MM.1S (cell line): ENCODE measurements at regions not wholly inside any gene's neighbourhood (a gene's known extent, or its start where the extent isn't known, plus 50 kb on each side); places are given as distances from the start of the nearest gene placed in this dataset.
"Not testable (repeated sequence)": the region's sequence is repeated elsewhere in the genome, so short reads cannot be mapped to it uniquely, and the experiment has no call there.

ENCODE experiments used
- DNase-seq: peaks from one replicate; pipeline ENCODE4 v3.0.0-alpha.2; 2015
- H2AFZ ChIP-seq: fragments of 300-600 bp; sonication (generic); 2 replicates; pipeline ENCODE4 v1.6.0; 2016; ENCODE audit warnings: antibody characterized with exemption, low read length
- H3F3A ChIP-seq: fragments of 300-600 bp; sonication (generic); 2 replicates; pipeline ENCODE4 v1.6.1; 2016; ENCODE audit warnings: mild to moderate bottlenecking, antibody characterized with exemption, low read length, moderate library complexity, mixed read lengths; ENCODE audit not compliant: insufficient read depth
- H3K27ac ChIP-seq: fragments of 300-600 bp; sonication (generic); 2 replicates; pipeline ENCODE4 v1.5.1; 2016; ENCODE audit warnings: mild to moderate bottlenecking, low read length
- H3K27me3 ChIP-seq: fragments of 300-600 bp; sonication (generic); replicated peaks from 2 replicates; pipeline ENCODE4 v1.6.0; 2016; ENCODE audit warnings: low read length; ENCODE audit not compliant: insufficient read depth
- H3K36me3 ChIP-seq: fragments of 300-600 bp; sonication (generic); replicated peaks from 2 replicates; pipeline ENCODE4 v1.6.1; 2016; ENCODE audit warnings: mild to moderate bottlenecking, low read length, mixed read lengths; ENCODE audit not compliant: insufficient read depth
- H3K4me1 ChIP-seq: fragments of 300-600 bp; sonication (generic); 2 replicates; pipeline ENCODE4 v1.6.1; 2016; ENCODE audit warnings: low read length, mixed read lengths
- H3K4me2 ChIP-seq: fragments of 300-600 bp; sonication (generic); 2 replicates; pipeline ENCODE4 v1.6.0; 2016; ENCODE audit warnings: low read depth, low read length
- H3K4me3 ChIP-seq: fragments of 300-600 bp; sonication (generic); 2 replicates; pipeline ENCODE4 v1.5.1; 2016; ENCODE audit warnings: low read length, mixed read lengths
- H3K79me2 ChIP-seq: fragments of 300-600 bp; sonication (generic); 2 replicates; pipeline ENCODE4 v1.6.1; 2016; ENCODE audit warnings: mixed run types, low read length, mixed read lengths
- H3K9ac ChIP-seq: fragments of 300-600 bp; sonication (generic); 2 replicates; pipeline ENCODE4 v1.6.1; 2016; ENCODE audit warnings: low read length, mixed read lengths
- H3K9me2 ChIP-seq: fragments of 300-600 bp; sonication (generic); replicated peaks from 2 replicates; pipeline ENCODE4 v1.6.1; 2016; ENCODE audit warnings: mild to moderate bottlenecking, low read length, mixed read lengths; ENCODE audit not compliant: insufficient read depth
- H3K9me3 ChIP-seq: fragments of 300-600 bp; sonication (generic); replicated peaks from 2 replicates; pipeline ENCODE4 v1.6.1; 2016; ENCODE audit warnings: mild to moderate bottlenecking, low read length, mixed read lengths; ENCODE audit not compliant: insufficient read depth
- H4K20me1 ChIP-seq: fragments of 300-600 bp; sonication (generic); 2 replicates; pipeline ENCODE4 v1.6.1; 2016; ENCODE audit warnings: mild to moderate bottlenecking, low read length, moderate library complexity, mixed read lengths; ENCODE audit not compliant: insufficient read depth
- EZH2 ChIP-seq: fragments of 300-600 bp; sonication (generic); optimal IDR thresholded peaks from 2 replicates; pipeline ENCODE3; 2017; ENCODE audit warnings: low read depth, mild to moderate bottlenecking, antibody characterized with exemption, low read length, mixed read lengths
- EZH2phosphoT487 ChIP-seq: fragments of 300-600 bp; sonication (generic); IDR thresholded peaks from 2 replicates; pipeline ENCODE4 v1.6.1; 2018; ENCODE audit warnings: antibody characterized with exemption, low read length
- TF ChIP-seq, protein P1 (sequence below): fragments of 300-600 bp; sonication (generic); IDR thresholded peaks from 2 replicates; pipeline ENCODE4 v1.5.1; 2016; ENCODE audit warnings: antibody characterized with exemption, low read length, mixed read lengths

DNA sequence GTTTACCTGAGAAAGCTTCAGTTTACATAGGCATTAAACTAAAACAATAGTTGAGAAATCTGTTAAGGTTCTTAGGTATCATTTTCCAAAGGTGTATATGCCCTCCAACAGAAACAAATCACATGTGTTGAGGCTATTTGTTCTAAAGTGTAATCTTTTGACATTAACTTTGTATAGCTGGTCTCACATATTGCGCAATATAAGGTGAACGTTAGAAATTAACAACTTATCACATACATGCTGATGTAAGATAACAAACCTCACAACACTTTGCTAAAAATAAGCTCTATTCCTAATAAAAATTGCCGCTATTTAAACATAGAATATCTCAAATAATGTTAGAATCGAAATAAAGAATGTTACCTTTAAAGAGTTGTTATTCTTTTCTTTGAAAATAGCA is 340.6 kb downstream of the SRGAP2C start:
- H2AFZ ChIP-seq: no peak overlapping the region
- H3K4me2 ChIP-seq: no peak overlapping the region
- H3K36me3 ChIP-seq: no peaks in the 10 kb centered on the region
- H3K4me3 ChIP-seq: no peak overlapping the region
- TF ChIP-seq EZH2 (no peak), EZH2phosphoT487 (no peak)
- TF ChIP-seq, protein P1, sequence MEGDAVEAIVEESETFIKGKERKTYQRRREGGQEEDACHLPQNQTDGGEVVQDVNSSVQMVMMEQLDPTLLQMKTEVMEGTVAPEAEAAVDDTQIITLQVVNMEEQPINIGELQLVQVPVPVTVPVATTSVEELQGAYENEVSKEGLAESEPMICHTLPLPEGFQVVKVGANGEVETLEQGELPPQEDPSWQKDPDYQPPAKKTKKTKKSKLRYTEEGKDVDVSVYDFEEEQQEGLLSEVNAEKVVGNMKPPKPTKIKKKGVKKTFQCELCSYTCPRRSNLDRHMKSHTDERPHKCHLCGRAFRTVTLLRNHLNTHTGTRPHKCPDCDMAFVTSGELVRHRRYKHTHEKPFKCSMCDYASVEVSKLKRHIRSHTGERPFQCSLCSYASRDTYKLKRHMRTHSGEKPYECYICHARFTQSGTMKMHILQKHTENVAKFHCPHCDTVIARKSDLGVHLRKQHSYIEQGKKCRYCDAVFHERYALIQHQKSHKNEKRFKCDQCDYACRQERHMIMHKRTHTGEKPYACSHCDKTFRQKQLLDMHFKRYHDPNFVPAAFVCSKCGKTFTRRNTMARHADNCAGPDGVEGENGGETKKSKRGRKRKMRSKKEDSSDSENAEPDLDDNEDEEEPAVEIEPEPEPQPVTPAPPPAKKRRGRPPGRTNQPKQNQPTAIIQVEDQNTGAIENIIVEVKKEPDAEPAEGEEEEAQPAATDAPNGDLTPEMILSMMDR: no peak
- H4K20me1 ChIP-seq: no peaks in the 10 kb centered on the region
- no peaks in the 10 kb centered on the region for H3K9me3 ChIP-seq
- H3F3A ChIP-seq: no peaks in the 10 kb centered on the region
- H3K9me2 ChIP-seq: no peaks in the 10 kb centered on the region
- H3K27me3 ChIP-seq: no peaks in the 10 kb centered on the region
- no peaks in the 10 kb centered on the region for H3K4me1 ChIP-seq
- no peak overlapping the region for H3K9ac ChIP-seq
- DNase-seq: no peak
- H3K79me2 ChIP-seq: no peaks in the 10 kb centered on the region
- H3K27ac ChIP-seq: no peak overlapping the region

DNA sequence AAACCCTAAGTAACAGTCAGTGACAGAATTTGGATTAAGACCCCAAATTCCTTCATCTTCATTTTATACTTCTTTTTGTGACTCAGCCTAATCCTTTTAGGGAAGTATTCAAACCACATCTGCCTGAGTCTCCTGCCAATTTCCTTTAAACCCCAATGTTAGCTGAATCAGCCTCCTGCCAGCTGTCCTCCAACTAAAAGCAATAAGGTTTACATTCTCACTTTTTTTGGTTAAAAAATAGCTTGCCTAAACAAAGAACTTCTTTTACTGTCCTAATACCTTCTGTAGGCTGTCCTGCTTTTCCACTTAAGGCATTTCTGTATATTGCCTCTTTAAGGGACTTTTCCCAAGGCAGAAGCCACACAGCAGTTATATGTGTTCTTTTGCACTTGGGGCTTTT is 344.2 kb downstream of the SRGAP2C start:
- not testable (repeated sequence) for H3K9me3 ChIP-seq, H3K4me2 ChIP-seq, H3F3A ChIP-seq, H3K9me2 ChIP-seq, H3K36me3 ChIP-seq, H3K4me3 ChIP-seq, H4K20me1 ChIP-seq, H3K27ac ChIP-seq, H3K9ac ChIP-seq, H3K4me1 ChIP-seq, H3K79me2 ChIP-seq, DNase-seq, H3K27me3 ChIP-seq, H2AFZ ChIP-seq

DNA sequence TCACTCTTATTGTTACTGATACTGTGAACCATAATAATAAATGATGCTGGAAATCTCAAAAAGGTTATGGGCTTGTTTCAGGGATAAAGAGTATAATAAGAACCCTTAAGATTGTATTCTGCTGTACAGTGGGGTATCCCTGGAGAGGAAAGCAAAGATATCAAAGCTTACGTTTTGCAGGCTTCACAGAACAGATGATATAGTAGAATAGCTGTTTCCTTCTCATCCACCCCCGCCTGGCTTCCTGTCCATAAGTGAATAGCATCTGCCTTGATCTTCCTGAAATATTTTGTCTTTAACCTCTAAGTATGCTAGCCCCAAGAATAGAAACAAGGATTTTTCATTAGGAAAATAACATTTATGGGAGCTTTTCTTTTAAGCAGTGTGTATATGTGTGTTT is 345.3 kb downstream of the SRGAP2C start:
- H3K4me3 ChIP-seq, H4K20me1 ChIP-seq, H3K9ac ChIP-seq, H3K79me2 ChIP-seq, H3F3A ChIP-seq, H3K4me2 ChIP-seq, H3K4me1 ChIP-seq, H2AFZ ChIP-seq, DNase-seq, H3K9me3 ChIP-seq, H3K27me3 ChIP-seq, H3K27ac ChIP-seq, H3K36me3 ChIP-seq, H3K9me2 ChIP-seq: not testable (repeated sequence)

DNA sequence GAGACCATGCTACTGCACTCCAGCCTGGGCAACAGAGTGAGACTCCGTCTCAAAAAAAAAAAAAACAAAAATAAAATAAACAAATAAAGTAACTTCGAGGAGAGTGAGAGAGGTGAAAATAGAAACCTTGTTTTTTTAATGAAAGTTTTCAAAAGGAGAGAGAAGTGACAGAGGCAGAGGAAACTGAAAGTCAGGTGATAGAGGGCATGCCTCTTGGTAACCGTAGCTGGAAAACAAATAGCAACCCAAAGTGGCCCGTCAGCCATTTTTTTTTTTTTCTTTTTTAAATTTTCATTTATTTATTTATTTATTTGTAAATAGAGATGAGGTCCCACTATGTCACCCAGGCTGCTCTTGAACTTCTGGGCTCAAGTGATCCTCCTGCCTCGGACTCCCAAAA is 347.0 kb downstream of the SRGAP2C start:
- H3K79me2 ChIP-seq, H4K20me1 ChIP-seq, H3K27me3 ChIP-seq, H3K4me3 ChIP-seq, H3K4me2 ChIP-seq, H3K27ac ChIP-seq, H2AFZ ChIP-seq, H3K9me2 ChIP-seq, H3K9ac ChIP-seq, H3K36me3 ChIP-seq, H3K4me1 ChIP-seq, H3F3A ChIP-seq, H3K9me3 ChIP-seq: not testable (repeated sequence)
- DNase-seq: peak; percentile 34

DNA sequence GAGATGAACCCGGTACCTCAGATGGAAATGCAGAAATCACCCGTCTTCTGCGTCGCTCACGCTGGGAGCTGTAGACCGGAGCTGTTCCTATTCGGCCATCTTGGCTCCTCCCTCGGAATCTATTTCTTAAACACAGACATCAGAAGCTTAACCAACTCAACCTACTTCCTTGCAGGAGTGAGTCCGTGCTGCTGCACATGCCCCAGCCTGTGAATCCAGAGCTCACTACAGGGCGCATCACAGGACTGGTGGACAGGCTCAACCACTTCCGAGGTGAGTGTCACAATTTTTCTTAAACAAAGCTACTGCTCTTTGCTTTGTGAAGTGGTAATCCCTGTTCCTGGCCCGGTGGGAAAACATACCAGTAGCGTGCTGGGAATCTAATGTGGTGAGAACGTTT is 353.4 kb downstream of the SRGAP2C start:
- not testable (repeated sequence) for H3K4me2 ChIP-seq, H3K9ac ChIP-seq, H3K9me2 ChIP-seq, H3K27ac ChIP-seq, H3K9me3 ChIP-seq, H2AFZ ChIP-seq, H3K27me3 ChIP-seq, H3K79me2 ChIP-seq, DNase-seq, H3K4me1 ChIP-seq, H3F3A ChIP-seq, H3K4me3 ChIP-seq, H3K36me3 ChIP-seq, H4K20me1 ChIP-seq
